H1 (cell line): ENCODE measurements at regions not wholly inside any gene's neighbourhood (a gene's known extent, or its start where the extent isn't known, plus 50 kb on each side); places are given as distances from the start of the nearest gene placed in this dataset.
A peak's percentile ranks its signal among the peaks of the same experiment; 100 is the strongest.

Experiments used
- CTCF ChIA-PET: fragments of 300-600 bp; sonication (Branson Sonifier 250); formaldehyde crosslinking; loops from one replicate; lab custom pipeline; 2021; ENCODE audit not compliant: partially characterized antibody; lab: Charles Lee
- POLR2A ChIA-PET: fragments of 300-600 bp; sonication (Branson Sonifier 250); formaldehyde crosslinking; loops from one replicate; lab custom pipeline; 2021; ENCODE audit warnings: inconsistent platforms; ENCODE audit not compliant: partially characterized antibody; lab: Charles Lee
- DNase-seq, 2 experiments: peaks; one replicate each; pipeline versions ENCODE4 v3.0.0 to v3.0.0-alpha.2; 2010 to 2022; ENCODE audit warnings: low spot score in 2 of 2, low read depth in 1 of 2, mixed read lengths in 1 of 2
- FAIRE-seq: peaks from 2 replicates; lab custom pipeline; 2011; peaks lifted over from hg19 to GRCh38; lab: Jason Lieb, UNC
- H2AFZ ChIP-seq: 2 replicates; pipeline ENCODE4 v1.8.1; 2012; ENCODE audit warnings: low read length, inconsistent platforms
- H2AK5ac ChIP-seq: 2 replicates; pipeline ENCODE4 v1.6.1; 2013; ENCODE audit warnings: low read depth, low read length
- H2BK120ac ChIP-seq: replicated peaks from 2 replicates; pipeline ENCODE3; 2013; ENCODE audit warnings: low read depth, low read length, inconsistent platforms
- H2BK12ac ChIP-seq: 2 replicates; pipeline ENCODE4 v1.6.1; 2013; ENCODE audit warnings: low read depth, low read length
- H2BK15ac ChIP-seq: 2 replicates; pipeline ENCODE4 v1.6.1; 2013; ENCODE audit warnings: low read length
- H2BK20ac ChIP-seq: 2 replicates; pipeline ENCODE4 v1.6.1; 2013; ENCODE audit warnings: low read length
- H2BK5ac ChIP-seq: 2 replicates; pipeline ENCODE4 v1.6.1; 2013; ENCODE audit warnings: low read depth, low read length
- H3K14ac ChIP-seq: 2 replicates; pipeline ENCODE4 v1.6.1; 2013; ENCODE audit warnings: inconsistent platforms; ENCODE audit not compliant: insufficient read length
- H3K18ac ChIP-seq: 2 replicates; pipeline ENCODE4 v1.6.1; 2013; ENCODE audit warnings: low read length; ENCODE audit errors: extremely low read depth
- H3K23ac ChIP-seq: 2 replicates; pipeline ENCODE4 v1.6.1; 2013; ENCODE audit warnings: inconsistent platforms; ENCODE audit not compliant: insufficient read length
- H3K23me2 ChIP-seq: 2 replicates; pipeline ENCODE4 v1.6.1; 2013; ENCODE audit warnings: low read depth, low read length
- H3K27ac ChIP-seq: 2 replicates; pipeline ENCODE4 v1.6.1; 2011; ENCODE audit warnings: low read depth, low read length, inconsistent platforms
- H3K27me3 ChIP-seq, 4 experiments: replicated peaks in 1 of 4; 1 replicate in 1 of 4; 2 replicates in 3 of 4; pipeline versions ENCODE4 v1.6.1 to v1.8.1; 2011 to 2013; ENCODE audit warnings: low read length in 3 of 4, mild to moderate bottlenecking in 3 of 4, inconsistent platforms in 2 of 4, mixed read lengths in 2 of 4, moderate library complexity in 1 of 4; ENCODE audit not compliant: control insufficient read depth in 3 of 4, insufficient read depth in 3 of 4; ENCODE audit errors: extremely low read depth in 1 of 4
- H3K36me3 ChIP-seq, 4 experiments: 2 replicates each; pipeline versions ENCODE4 v1.6.1 to v1.8.1; 2011 to 2013; ENCODE audit warnings: mild to moderate bottlenecking in 4 of 4, low read length in 3 of 4, moderate library complexity in 2 of 4, control low read depth in 1 of 4, inconsistent platforms in 1 of 4; ENCODE audit not compliant: insufficient read depth in 4 of 4, control insufficient read depth in 2 of 4
- H3K4ac ChIP-seq: replicated peaks from 2 replicates; pipeline ENCODE3; 2013; ENCODE audit warnings: low read length, low read depth, mixed read lengths, inconsistent platforms; ENCODE audit not compliant: insufficient read length
- H3K4me1 ChIP-seq, 4 experiments: replicated peaks in 1 of 4; 1 replicate in 1 of 4; 2 replicates in 3 of 4; pipeline versions ENCODE4 v1.6.1 to v1.8.1; 2011 to 2013; ENCODE audit warnings: low read length in 3 of 4, inconsistent platforms in 2 of 4, mixed read lengths in 1 of 4; ENCODE audit not compliant: insufficient read depth in 4 of 4, control insufficient read depth in 3 of 4
- H3K4me2 ChIP-seq, 2 experiments: 2 replicates each; pipeline versions ENCODE4 v1.6.1 to v1.8.1; 2011 to 2013; ENCODE audit warnings: low read depth in 2 of 2, low read length in 2 of 2, control low read depth in 1 of 2, inconsistent platforms in 1 of 2, mild to moderate bottlenecking in 1 of 2; ENCODE audit not compliant: insufficient read depth in 1 of 2
- H3K4me3 ChIP-seq, 4 experiments: fragments of 200-600, 300-600 bp in 1 of 4; sonication (generic), shearing (Covaris generic), sonication (Bioruptor Twin) in 1 of 4; 2 replicates each; pipeline versions ENCODE4 v1.5.1 to v1.8.1; 2011 to 2016; ENCODE audit warnings: low read length in 4 of 4, low read depth in 3 of 4, control low read depth in 2 of 4, inconsistent platforms in 2 of 4, mild to moderate bottlenecking in 2 of 4, mixed read lengths in 1 of 4, moderate library complexity in 1 of 4; ENCODE audit not compliant: insufficient read depth in 2 of 4; ENCODE audit errors: extremely low read depth in 1 of 4
- H3K56ac ChIP-seq: replicated peaks from 2 replicates; pipeline ENCODE3; 2013; ENCODE audit warnings: low read depth, mild to moderate bottlenecking, mixed read lengths, low read length, inconsistent platforms; ENCODE audit not compliant: insufficient read length
- H3K79me1 ChIP-seq: 2 replicates; pipeline ENCODE4 v1.6.1; 2013; ENCODE audit warnings: low read depth, low read length, control low read depth
- H3K79me2 ChIP-seq, 2 experiments: 2 replicates each; pipeline versions ENCODE4 v1.6.1 to v1.8.1; 2012 to 2013; ENCODE audit warnings: low read length in 2 of 2, mild to moderate bottlenecking in 2 of 2, inconsistent platforms in 1 of 2; ENCODE audit not compliant: insufficient read depth in 2 of 2, control insufficient read depth in 1 of 2
- H3K9ac ChIP-seq, 4 experiments: replicated peaks in 1 of 4; 1 replicate in 1 of 4; 2 replicates in 3 of 4; pipeline versions ENCODE4 v1.6.1 to v1.8.1; 2011 to 2013; ENCODE audit warnings: low read depth in 3 of 4, low read length in 3 of 4, control low read depth in 2 of 4, mild to moderate bottlenecking in 2 of 4, moderate library complexity in 2 of 4, inconsistent platforms in 1 of 4; ENCODE audit errors: extremely low read depth in 1 of 4
- H3K9me3 ChIP-seq, 2 experiments: 2 replicates each; pipeline versions ENCODE4 v1.6.1 to v1.8.1; 2012 to 2013; ENCODE audit warnings: mild to moderate bottlenecking in 2 of 2, moderate library complexity in 2 of 2, control low read depth in 1 of 2, inconsistent platforms in 1 of 2, low read depth in 1 of 2, low read length in 1 of 2, mixed read lengths in 1 of 2; ENCODE audit not compliant: insufficient read depth in 2 of 2
- H4K20me1 ChIP-seq, 2 experiments: replicated peaks in 1 of 2; 2 replicates each; pipeline versions ENCODE3 to v1.8.1; 2011 to 2013; ENCODE audit warnings: inconsistent platforms in 2 of 2, low read length in 2 of 2, mild to moderate bottlenecking in 1 of 2; ENCODE audit not compliant: insufficient read depth in 2 of 2, control insufficient read depth in 1 of 2
- H4K5ac ChIP-seq: 2 replicates; pipeline ENCODE4 v1.6.1; 2013; ENCODE audit warnings: low read length, low read depth, mixed read lengths, inconsistent platforms; ENCODE audit not compliant: insufficient read length
- H4K8ac ChIP-seq: 2 replicates; pipeline ENCODE4 v1.8.0; 2013; ENCODE audit warnings: mild to moderate bottlenecking, moderate library complexity, low read length, inconsistent platforms; ENCODE audit not compliant: insufficient read depth; ENCODE audit errors: extremely low read depth
- H4K91ac ChIP-seq: replicated peaks from 2 replicates; pipeline ENCODE3; 2013; ENCODE audit warnings: low read length, mixed read lengths, inconsistent platforms; ENCODE audit not compliant: insufficient read length
- EP300 ChIP-seq, 2 experiments: IDR thresholded peaks; 1 replicate in 1 of 2; 2 replicates in 1 of 2; pipeline ENCODE4 v1.6.1; 2011 to 2012; ENCODE audit warnings: low read depth in 2 of 2, low read length in 2 of 2, mild to moderate bottlenecking in 2 of 2, borderline replicate concordance in 1 of 2, inconsistent platforms in 1 of 2, moderate library complexity in 1 of 2
- FOSL1 ChIP-seq: IDR thresholded peaks from 2 replicates; pipeline ENCODE4 v1.6.1; 2011; ENCODE audit warnings: mild to moderate bottlenecking, low read depth, low read length, moderate library complexity; ENCODE audit not compliant: insufficient read depth
- KDM4A ChIP-seq: IDR thresholded peaks from one replicate; pipeline ENCODE4 v1.7.1; 2012; ENCODE audit warnings: low read depth, mild to moderate bottlenecking, moderate library complexity, low read length, inconsistent platforms; ENCODE audit not compliant: severe bottlenecking
- NRF1 ChIP-seq: IDR thresholded peaks from 2 replicates; pipeline ENCODE4 v1.6.1; 2011; ENCODE audit warnings: mild to moderate bottlenecking, low read depth, low read length, improper control_type of control experiment
- RAD21 ChIP-seq, 2 experiments: IDR thresholded peaks in 1 of 2; conservative IDR thresholded peaks in 1 of 2; 2 replicates each; pipeline ENCODE4 v1.6.1; 2011; ENCODE audit warnings: low read depth in 2 of 2, low read length in 2 of 2, improper control_type of control experiment in 1 of 2, inconsistent platforms in 1 of 2, mild to moderate bottlenecking in 1 of 2, moderate library complexity in 1 of 2
- SRF ChIP-seq: IDR thresholded peaks from 2 replicates; pipeline ENCODE4 v1.6.1; 2011; ENCODE audit warnings: mild to moderate bottlenecking, low read depth, low read length, moderate library complexity
- WGBS, 2 experiments: shearing (Covaris generic) in 1 of 2; methylation state at CpG; one replicate each; pipeline versions ENCODE4 v1.1.6 to v1.1.7; 2013 to 2015; ENCODE audit warnings: low lambda C conversion rate in 2 of 2, mixed read lengths in 2 of 2, inconsistent platforms in 1 of 2, low coverage in 1 of 2, missing lambda C conversion rate in 1 of 2; ENCODE audit not compliant: insufficient replicate concordance in 2 of 2, insufficient coverage in 1 of 2, insufficient read length in 1 of 2; ENCODE audit errors: extremely low coverage in 1 of 2, missing lambda C conversion rate in 1 of 2; 5-methylcytosine and 5-hydroxymethylcytosine counted together
- TF ChIP-seq, protein P1 (sequence below): IDR thresholded peaks from 2 replicates; pipeline ENCODE4 v1.6.1; 2011; ENCODE audit warnings: low read length, improper control_type of control experiment

DNA sequence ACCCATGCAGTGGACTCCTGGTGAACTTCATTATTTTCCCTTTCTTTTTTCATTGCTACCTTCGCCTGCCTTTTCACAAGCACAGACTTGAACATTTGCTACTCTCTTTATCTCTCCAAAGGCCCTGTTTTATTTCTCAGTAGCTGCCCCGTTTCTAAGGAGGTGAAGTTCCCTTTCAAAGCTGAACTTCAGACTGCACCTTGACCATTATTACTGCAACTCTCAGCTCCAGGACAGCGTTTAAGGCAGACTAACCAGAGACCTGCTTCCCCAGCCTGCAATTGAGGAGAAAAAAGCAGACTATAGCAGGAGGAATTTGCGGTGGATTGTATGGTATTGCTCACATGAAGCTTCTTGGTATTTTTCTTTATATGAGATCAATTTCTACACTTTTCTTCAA, 460.7 kb downstream of the CBLN4 start:
- H4K5ac ChIP-seq = no peak overlapping the region
- no peak overlapping the region for H3K18ac ChIP-seq

More for the DNA sequence above, 460.7 kb downstream of the CBLN4 start:
- H2BK12ac ChIP-seq = no peak overlapping the region
- POLR2A ChIA-PET = no interaction called here
- H3K4me1 ChIP-seq = no peaks in the 10 kb centered on the region
- TF ChIP-seq SRF = no peak
- no peak for TF ChIP-seq FOSL1
- no peak for TF ChIP-seq KDM4A
- no peak for TF ChIP-seq RAD21 (IDR thresholded peaks at IDR 0.05 in 1 of 2, conservative IDR thresholded peaks at IDR 0.05 in 1 of 2; ENCODE audit: low read depth in 2 of 2, low read length in 2 of 2)
- TF ChIP-seq, protein P1, sequence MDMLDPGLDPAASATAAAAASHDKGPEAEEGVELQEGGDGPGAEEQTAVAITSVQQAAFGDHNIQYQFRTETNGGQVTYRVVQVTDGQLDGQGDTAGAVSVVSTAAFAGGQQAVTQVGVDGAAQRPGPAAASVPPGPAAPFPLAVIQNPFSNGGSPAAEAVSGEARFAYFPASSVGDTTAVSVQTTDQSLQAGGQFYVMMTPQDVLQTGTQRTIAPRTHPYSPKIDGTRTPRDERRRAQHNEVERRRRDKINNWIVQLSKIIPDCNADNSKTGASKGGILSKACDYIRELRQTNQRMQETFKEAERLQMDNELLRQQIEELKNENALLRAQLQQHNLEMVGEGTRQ = no peak
- no peak for TF ChIP-seq NRF1
- TF ChIP-seq EP300 (IDR thresholded peaks at IDR 0.05; ENCODE audit: borderline replicate concordance in 1 of 2, low read depth in 2 of 2, low read length in 2 of 2) = no peak
- no peak for DNase-seq
- no peak overlapping the region for H3K23ac ChIP-seq
- no peak overlapping the region for H3K27ac ChIP-seq
- no peak overlapping the region for H4K8ac ChIP-seq
- no peak overlapping the region for H4K91ac ChIP-seq
- no peaks in the 10 kb centered on the region for H3K9me3 ChIP-seq
- no peak overlapping the region for H3K56ac ChIP-seq
- CTCF ChIA-PET = no interaction called here
- H3K4me3 ChIP-seq = no peak overlapping the region
- H3K79me2 ChIP-seq = no peaks in the 10 kb centered on the region
- H3K23me2 ChIP-seq = no peaks in the 10 kb centered on the region
- no peaks in the 10 kb centered on the region for H3K36me3 ChIP-seq
- H2AK5ac ChIP-seq = no peak overlapping the region
- H2BK5ac ChIP-seq = no peak overlapping the region
- H2AFZ ChIP-seq = peak overlapping the region; percentile 81; the same call in 1 of the 2 replicates
- 89% methylated on average over 4 of the region's 4 CpGs; no CpG with 5 or more reads in 1 of the 2 experiments for whole genome bisulfite sequencing, 2 experiments
- H2BK120ac ChIP-seq = no peak overlapping the region
- no peaks in the 10 kb centered on the region for H3K79me1 ChIP-seq
- H2BK15ac ChIP-seq = no peak overlapping the region
- no peak for FAIRE-seq
- H4K20me1 ChIP-seq = no peaks in the 10 kb centered on the region
- no peak overlapping the region for H2BK20ac ChIP-seq
- H3K4me2 ChIP-seq = no peak overlapping the region
- H3K9ac ChIP-seq = no peak overlapping the region
- H3K14ac ChIP-seq = no peak overlapping the region
- no peak overlapping the region for H3K4ac ChIP-seq
- no peaks in the 10 kb centered on the region for H3K27me3 ChIP-seq
